ENCODE measurements at regions not wholly inside any gene's neighbourhood (a gene's known extent, or its start where the extent isn't known, plus 50 kb on each side); places are given as distances from the start of the nearest gene placed in this dataset.

GRCh38 chr6:37083243-37084138, 78.0 kb downstream of the FGD2 start:
- TF ChIP-seq CTCF (IDR thresholded peaks at IDR 0.05) (no peak), POLR2A (IDR thresholded peaks at IDR 0.05) (peak in 1 of 2 donors; percentile 15)
